Body of pancreas (tissue), 4 donors: ENCODE measurements at regions not wholly inside any gene's neighbourhood (a gene's known extent, or its start where the extent isn't known, plus 50 kb on each side); places are given as distances from the start of the nearest gene placed in this dataset.

Source experiments
- CTCF ChIP-seq, 7 experiments: fragments of 450-650 bp in 4 of 7; fragments of 200-600 bp in 3 of 7; sonication (generic) in 3 of 7; IDR thresholded peaks; one replicate each; pipeline ENCODE4 v1.5.1; 2016 to 2019; ENCODE audit warnings: antibody characterized with exemption in 7 of 7
- POLR2A ChIP-seq, 3 donors: fragments of 450-650 bp; IDR thresholded peaks; one replicate each; pipeline ENCODE4 v1.6.1; 2016; ENCODE audit warnings: antibody characterized with exemption in 3 of 3, mild to moderate bottlenecking in 2 of 3

- TF ChIP-seq CTCF (IDR thresholded peaks at IDR 0.05) (no peak), POLR2A (IDR thresholded peaks at IDR 0.05) (no peak)
Observed at GRCh38 chr5:54772684-54773083, 212.7 kb downstream of the ESM1 start.
